ENCODE measurements at regions not wholly inside any gene's neighbourhood (a gene's known extent, or its start where the extent isn't known, plus 50 kb on each side); places are given as distances from the start of the nearest gene placed in this dataset.

GRCh38 chr18:55139836-55140235 is 180.6 kb upstream of the CCDC68 start:
- H3K4me3 ChIP-seq (ENCODE audit: low read depth, low read length), result no peak overlapping the region
- DNase-seq (ENCODE audit: low read depth), result no peak
- TF ChIP-seq CTCF (IDR thresholded peaks at IDR 0.05; ENCODE audit: insufficient read depth, low read length, poor library complexity, severe bottlenecking), result no peak
- no peaks in the 10 kb centered on the region for H3K36me3 ChIP-seq (ENCODE audit: control insufficient read depth, insufficient read depth, low read length)
- no peaks in the 10 kb centered on the region for H3K27me3 ChIP-seq (ENCODE audit: control insufficient read depth, insufficient read depth, low read length)

GRCh38 chr18:55139307-55139706 is 180.0 kb upstream of the CCDC68 start:
- no peaks in the 10 kb centered on the region for H3K27me3 ChIP-seq (ENCODE audit: control insufficient read depth, insufficient read depth, low read length)
- no peaks in the 10 kb centered on the region for H3K36me3 ChIP-seq (ENCODE audit: control insufficient read depth, insufficient read depth, low read length)
- no peak overlapping the region for H3K4me3 ChIP-seq (ENCODE audit: low read depth, low read length)
- no peak for DNase-seq (ENCODE audit: low read depth)
- no peak for TF ChIP-seq CTCF (IDR thresholded peaks at IDR 0.05; ENCODE audit: insufficient read depth, low read length, poor library complexity, severe bottlenecking)

- Histone ChIP-seq H3K27me3 (ENCODE audit: control insufficient read depth, insufficient read depth, low read length) (no peaks in the 10 kb centered on the region), H3K36me3 (ENCODE audit: control insufficient read depth, insufficient read depth, low read length) (no peaks in the 10 kb centered on the region), H3K4me3 (ENCODE audit: low read depth, low read length) (no peak overlapping the region)
- no peak for TF ChIP-seq CTCF (IDR thresholded peaks at IDR 0.05; ENCODE audit: insufficient read depth, low read length, poor library complexity, severe bottlenecking)
- DNase-seq (ENCODE audit: low read depth), result no peak
Measured at GRCh38 chr18:55138401-55138800, 179.1 kb upstream of the CCDC68 start.

GRCh38 chr18:55137602-55138001 is 178.3 kb upstream of the CCDC68 start:
- no peak for DNase-seq (ENCODE audit: low read depth)
- Histone ChIP-seq H3K36me3 (ENCODE audit: control insufficient read depth, insufficient read depth, low read length) (no peaks in the 10 kb centered on the region), H3K4me3 (ENCODE audit: low read depth, low read length) (no peak overlapping the region), H3K27me3 (ENCODE audit: control insufficient read depth, insufficient read depth, low read length) (no peaks in the 10 kb centered on the region)
- no peak for TF ChIP-seq CTCF (IDR thresholded peaks at IDR 0.05; ENCODE audit: insufficient read depth, low read length, poor library complexity, severe bottlenecking)

- no peaks in the 10 kb centered on the region for H3K27me3 ChIP-seq (ENCODE audit: control insufficient read depth, insufficient read depth, low read length)
- no peak for TF ChIP-seq CTCF (IDR thresholded peaks at IDR 0.05; ENCODE audit: insufficient read depth, low read length, poor library complexity, severe bottlenecking)
- H3K4me3 ChIP-seq (ENCODE audit: low read depth, low read length), result no peak overlapping the region
- no peaks in the 10 kb centered on the region for H3K36me3 ChIP-seq (ENCODE audit: control insufficient read depth, insufficient read depth, low read length)
- no peak for DNase-seq (ENCODE audit: low read depth)
Measured at GRCh38 chr18:55136864-55137263, 177.6 kb upstream of the CCDC68 start.

GRCh38 chr18:55136258-55136657 is 177.0 kb upstream of the CCDC68 start:
- no peak for TF ChIP-seq CTCF (IDR thresholded peaks at IDR 0.05; ENCODE audit: insufficient read depth, low read length, poor library complexity, severe bottlenecking)
- H3K36me3 ChIP-seq (ENCODE audit: control insufficient read depth, insufficient read depth, low read length), result no peaks in the 10 kb centered on the region
- no peak overlapping the region for H3K4me3 ChIP-seq (ENCODE audit: low read depth, low read length)
- no peak for DNase-seq (ENCODE audit: low read depth)
- H3K27me3 ChIP-seq (ENCODE audit: control insufficient read depth, insufficient read depth, low read length), result no peaks in the 10 kb centered on the region
